Loucy (cell line): ENCODE measurements at regions not wholly inside any gene's neighbourhood (a gene's known extent, or its start where the extent isn't known, plus 50 kb on each side); places are given as distances from the start of the nearest gene placed in this dataset.

Experiments
- H2AFZ ChIP-seq: fragments of 200-600 bp; sonication (generic); 2 replicates; pipeline ENCODE4 v1.6.0; 2016; ENCODE audit warnings: antibody characterized with exemption, mild to moderate bottlenecking, low read length, moderate library complexity
- H3F3A ChIP-seq: fragments of 200-600 bp; 2 replicates; pipeline ENCODE4 v1.6.0; 2016; ENCODE audit warnings: antibody characterized with exemption, low read depth, mild to moderate bottlenecking
- H3K27me3 ChIP-seq: fragments of 200-600 bp; sonication (generic); 2 replicates; pipeline ENCODE4 v1.6.1; 2014; ENCODE audit warnings: low read length, mild to moderate bottlenecking; ENCODE audit not compliant: insufficient read depth, poor library complexity, severe bottlenecking
- H3K36me3 ChIP-seq: fragments of 200-600 bp; sonication (generic); 2 replicates; pipeline ENCODE4 v1.6.1; 2016; ENCODE audit warnings: low read length; ENCODE audit not compliant: insufficient read depth
- H3K4me1 ChIP-seq: fragments of 200-600 bp; sonication (generic); 2 replicates; pipeline ENCODE4 v1.5.1; 2014; ENCODE audit warnings: low read length, mild to moderate bottlenecking; ENCODE audit not compliant: insufficient read depth, poor library complexity, severe bottlenecking
- H3K4me2 ChIP-seq: fragments of 200-600 bp; sonication (generic); 2 replicates; pipeline ENCODE4 v1.6.0; 2014; ENCODE audit warnings: antibody characterized with exemption, low read length, low read depth, mild to moderate bottlenecking; ENCODE audit not compliant: poor library complexity, severe bottlenecking
- H3K4me3 ChIP-seq: fragments of 200-600 bp; sonication (generic); 2 replicates; pipeline ENCODE4 v1.5.1; 2014; ENCODE audit warnings: low read length, mild to moderate bottlenecking, mixed read lengths; ENCODE audit not compliant: poor library complexity, severe bottlenecking
- H3K79me2 ChIP-seq: fragments of 200-600 bp; sonication (generic); 2 replicates; pipeline ENCODE4 v1.6.1; 2014; ENCODE audit warnings: low read length; ENCODE audit not compliant: insufficient read depth
- H3K9ac ChIP-seq: fragments of 200-600 bp; sonication (generic); 2 replicates; pipeline ENCODE4 v1.6.0; 2014; ENCODE audit warnings: mild to moderate bottlenecking, low read depth, low read length, moderate library complexity; ENCODE audit not compliant: poor library complexity, severe bottlenecking
- H3K9me2 ChIP-seq: fragments of 200-600 bp; sonication (generic); replicated peaks from 2 replicates; pipeline ENCODE4 v1.6.1; 2016; ENCODE audit warnings: low read depth, low read length, mixed read lengths
- H3K9me3 ChIP-seq: fragments of 200-600 bp; sonication (generic); 2 replicates; pipeline ENCODE4 v1.6.1; 2014; ENCODE audit warnings: mild to moderate bottlenecking, antibody characterized with exemption, low read length, low read depth; ENCODE audit not compliant: insufficient read depth
- H4K20me1 ChIP-seq: fragments of 200-600 bp; sonication (generic); 2 replicates; pipeline ENCODE4 v1.6.0; 2014; ENCODE audit warnings: antibody characterized with exemption, low read length, mild to moderate bottlenecking; ENCODE audit not compliant: insufficient read depth, poor library complexity, severe bottlenecking
- CTCF ChIP-seq: fragments of 200-600 bp; sonication (generic); conservative IDR thresholded peaks from 2 replicates; pipeline ENCODE4 v1.5.1; 2014; ENCODE audit warnings: mild to moderate bottlenecking, antibody characterized with exemption, low read length
- EZH2phosphoT487 ChIP-seq: fragments of 200-600 bp; IDR thresholded peaks from 2 replicates; pipeline ENCODE4 v1.6.1; 2018; ENCODE audit warnings: antibody characterized with exemption, mild to moderate bottlenecking, moderate library complexity, borderline replicate concordance

- Histone ChIP-seq H3K4me3 (no peak overlapping the region), H3K27me3 (no peaks in the 10 kb centered on the region), H3K4me2 (no peak overlapping the region), H3F3A (no peaks in the 10 kb centered on the region), H3K9ac (no peak overlapping the region), H3K9me3 (no peaks in the 10 kb centered on the region), H3K79me2 (no peaks in the 10 kb centered on the region), H3K9me2 (no peaks in the 10 kb centered on the region), H3K36me3 (no peaks in the 10 kb centered on the region), H3K4me1 (no peaks in the 10 kb centered on the region), H4K20me1 (no peaks in the 10 kb centered on the region), H2AFZ (no peak overlapping the region)
- TF ChIP-seq EZH2phosphoT487 (no peak), CTCF (no peak)
Measured at GRCh38 chr4:22014222-22014741, 65.7 kb upstream of the KCNIP4 start.

GRCh38 chr4:22003878-22004277 lies 55.3 kb upstream of the KCNIP4 start:
- Histone ChIP-seq H2AFZ (no peak overlapping the region), H3K9me2 (no peaks in the 10 kb centered on the region), H3F3A (no peaks in the 10 kb centered on the region), H3K4me2 (no peak overlapping the region), H3K9me3 (no peaks in the 10 kb centered on the region), H3K4me3 (no peak overlapping the region), H3K9ac (no peak overlapping the region), H3K4me1 (no peaks in the 10 kb centered on the region), H3K36me3 (no peaks in the 10 kb centered on the region), H3K79me2 (no peaks in the 10 kb centered on the region), H4K20me1 (no peaks in the 10 kb centered on the region), H3K27me3 (no peaks in the 10 kb centered on the region)
- no peak for TF ChIP-seq EZH2phosphoT487
- no peak for TF ChIP-seq CTCF
